H9 (cell line): ENCODE measurements at regions not wholly inside any gene's neighbourhood (a gene's known extent, or its start where the extent isn't known, plus 50 kb on each side); places are given as distances from the start of the nearest gene placed in this dataset.

Experiments
- DNase-seq: peaks from one replicate; pipeline ENCODE4 v3.0.0-alpha.2; 2017
- H2AFZ ChIP-seq: one replicate; pipeline ENCODE4 v1.6.1; 2013; ENCODE audit warnings: mild to moderate bottlenecking, low read length, control low read depth, moderate library complexity
- H2AK5ac ChIP-seq: 2 replicates; pipeline ENCODE4 v1.6.1; 2013; ENCODE audit warnings: low read length, control low read depth, mixed read lengths; ENCODE audit not compliant: insufficient read length
- H2BK120ac ChIP-seq: one replicate; pipeline ENCODE4 v1.6.1; 2013; ENCODE audit warnings: low read depth, mild to moderate bottlenecking, low read length, control low read depth, inconsistent platforms; ENCODE audit not compliant: poor library complexity, severe bottlenecking
- H2BK12ac ChIP-seq: 2 replicates; pipeline ENCODE4 v1.6.1; 2013; ENCODE audit warnings: low read length, control low read depth, mixed read lengths, low read depth; ENCODE audit not compliant: insufficient read length
- H2BK15ac ChIP-seq: 2 replicates; pipeline ENCODE4 v1.6.1; 2013; ENCODE audit warnings: low read depth, low read length, control low read depth
- H2BK20ac ChIP-seq: one replicate; pipeline ENCODE4 v1.6.1; 2013; ENCODE audit warnings: low read depth, mild to moderate bottlenecking, low read length, control low read depth, inconsistent platforms; ENCODE audit not compliant: poor library complexity, severe bottlenecking
- H2BK5ac ChIP-seq: 2 replicates; pipeline ENCODE4 v1.6.1; 2013; ENCODE audit warnings: low read length, control low read depth, mixed read lengths; ENCODE audit not compliant: insufficient read length
- H3K14ac ChIP-seq: 2 replicates; pipeline ENCODE4 v1.6.1; 2013; ENCODE audit warnings: low read length, control low read depth; ENCODE audit not compliant: insufficient read depth
- H3K18ac ChIP-seq: 2 replicates; pipeline ENCODE4 v1.6.1; 2013; ENCODE audit warnings: low read depth, mild to moderate bottlenecking, mixed read lengths, low read length, control low read depth; ENCODE audit not compliant: insufficient read length
- H3K23ac ChIP-seq: 2 replicates; pipeline ENCODE4 v1.6.1; 2013; ENCODE audit warnings: low read length, control low read depth, mixed read lengths, low read depth; ENCODE audit not compliant: insufficient read length
- H3K23me2 ChIP-seq: 2 replicates; pipeline ENCODE4 v1.6.1; 2013; ENCODE audit warnings: low read depth, mild to moderate bottlenecking, mixed read lengths, low read length, control low read depth; ENCODE audit not compliant: insufficient read length, poor library complexity, severe bottlenecking
- H3K27ac ChIP-seq: 2 replicates; pipeline ENCODE4 v1.5.1; 2013; ENCODE audit warnings: low read length, control low read depth, mixed read lengths, low read depth; ENCODE audit not compliant: insufficient read length
- H3K27me3 ChIP-seq: 2 replicates; pipeline ENCODE4 v1.6.1; 2013; ENCODE audit warnings: low read length, control low read depth, inconsistent platforms; ENCODE audit not compliant: insufficient read depth
- H3K4ac ChIP-seq: 2 replicates; pipeline ENCODE4 v1.6.1; 2013; ENCODE audit warnings: low read depth, mild to moderate bottlenecking, control low read depth, inconsistent platforms, low read length, moderate library complexity
- H3K4me1 ChIP-seq: 2 replicates; pipeline ENCODE4 v1.6.1; 2013; ENCODE audit warnings: low read length, control low read depth, inconsistent platforms; ENCODE audit not compliant: insufficient read depth
- H3K4me2 ChIP-seq: 2 replicates; pipeline ENCODE4 v1.6.1; 2013; ENCODE audit warnings: low read length, control low read depth, mixed read lengths; ENCODE audit not compliant: insufficient read length, insufficient read depth
- H3K56ac ChIP-seq: 2 replicates; pipeline ENCODE4 v1.6.1; 2013; ENCODE audit warnings: low read depth, mild to moderate bottlenecking, mixed read lengths, low read length, control low read depth; ENCODE audit not compliant: insufficient read length
- H3K79me1 ChIP-seq: 2 replicates; pipeline ENCODE4 v1.6.1; 2013; ENCODE audit warnings: low read depth, mild to moderate bottlenecking, moderate library complexity, low read length, control low read depth, inconsistent platforms; ENCODE audit not compliant: insufficient read depth, poor library complexity, severe bottlenecking
- H3K79me2 ChIP-seq: 2 replicates; pipeline ENCODE4 v1.6.1; 2013; ENCODE audit warnings: low read length, control low read depth, inconsistent platforms; ENCODE audit not compliant: insufficient read depth
- H3K9ac ChIP-seq: 2 replicates; pipeline ENCODE4 v1.6.1; 2013; ENCODE audit warnings: low read length, control low read depth, mixed read lengths; ENCODE audit not compliant: insufficient read length; ENCODE audit errors: extremely low read depth
- H3K9me3 ChIP-seq: one replicate; pipeline ENCODE4 v1.6.1; 2013; ENCODE audit warnings: low read depth, low read length, inconsistent platforms; ENCODE audit not compliant: control insufficient read depth
- H3T11ph ChIP-seq: one replicate; pipeline ENCODE4 v1.6.1; 2013; ENCODE audit warnings: mild to moderate bottlenecking, low read length, control low read depth, inconsistent platforms
- H4K20me1 ChIP-seq: one replicate; pipeline ENCODE4 v1.6.1; 2013; ENCODE audit not compliant: control insufficient read depth, insufficient read length, insufficient read depth
- H4K5ac ChIP-seq: 2 replicates; pipeline ENCODE4 v1.6.1; 2013; ENCODE audit warnings: low read depth, mild to moderate bottlenecking, mixed read lengths, low read length, control low read depth; ENCODE audit not compliant: insufficient read length
- H4K8ac ChIP-seq: replicated peaks from 2 replicates; pipeline ENCODE4 v1.6.1; 2013; ENCODE audit warnings: low read length, control low read depth, mixed read lengths, low read depth; ENCODE audit not compliant: insufficient read length
- H4K91ac ChIP-seq: 2 replicates; pipeline ENCODE4 v1.6.1; 2013; ENCODE audit warnings: low read depth, mild to moderate bottlenecking, moderate library complexity, mixed read lengths, low read length, control low read depth; ENCODE audit not compliant: insufficient read length
- H3K27ac Mint-ChIP-seq, 3 experiments: 2 replicates in 2 of 3; 3 replicates in 1 of 3; pipeline ENCODE4 v1.8.0; 2020 to 2021; ENCODE audit warnings: mixed read lengths in 3 of 3, mild to moderate bottlenecking in 1 of 3, moderate library complexity in 1 of 3
- H3K27me3 Mint-ChIP-seq: 2 replicates; pipeline ENCODE4 v1.8.0; 2021; ENCODE audit warnings: low read depth, mild to moderate bottlenecking, moderate library complexity, mixed read lengths
- H3K36me3 Mint-ChIP-seq, 3 experiments: 2 replicates in 2 of 3; 3 replicates in 1 of 3; pipeline ENCODE4 v1.8.0; 2020 to 2021; ENCODE audit warnings: low read depth in 3 of 3, mixed read lengths in 3 of 3; ENCODE audit not compliant: insufficient read depth in 1 of 3
- H3K4me1 Mint-ChIP-seq, 2 experiments: 2 replicates each; pipeline ENCODE4 v1.8.0; 2020; ENCODE audit warnings: mixed read lengths in 2 of 2
- H3K4me3 Mint-ChIP-seq, 2 experiments: 2 replicates in 1 of 2; 3 replicates in 1 of 2; pipeline ENCODE4 v1.8.0; 2020 to 2021; ENCODE audit warnings: mild to moderate bottlenecking in 2 of 2, mixed read lengths in 2 of 2, moderate library complexity in 1 of 2
- H3K9me3 Mint-ChIP-seq, 2 experiments: 2 replicates in 1 of 2; 3 replicates in 1 of 2; pipeline ENCODE4 v1.8.0; 2020; ENCODE audit warnings: mild to moderate bottlenecking in 2 of 2, mixed read lengths in 2 of 2, moderate library complexity in 1 of 2
- CTCF ChIP-seq: fragments of 200-600 bp; sonication (generic); conservative IDR thresholded peaks from 3 replicates; pipeline ENCODE4 v1.8.0; 2021; ENCODE audit warnings: antibody characterized with exemption, mild to moderate bottlenecking

GRCh38 chr10:76641215-76641614, 996.4 kb downstream of the KCNMA1 start:
- Histone ChIP-seq H3K4me1 (no peaks in the 10 kb centered on the region), H4K91ac (no peak overlapping the region), H3T11ph (no peak overlapping the region), H2AK5ac (no peak overlapping the region), H3K79me2 (no peaks in the 10 kb centered on the region), H3K79me1 (no peaks in the 10 kb centered on the region), H3K9me3 (no peaks in the 10 kb centered on the region), H2BK5ac (no peak overlapping the region), H4K8ac (no peak overlapping the region), H3K23me2 (no peaks in the 10 kb centered on the region), H3K27ac (no peak overlapping the region), H3K14ac (no peak overlapping the region), H3K56ac (no peak overlapping the region), H2BK12ac (no peak overlapping the region), H3K4me2 (no peak overlapping the region), H3K23ac (no peak overlapping the region), H3K9ac (no peak overlapping the region), H2AFZ (no peak overlapping the region), H4K5ac (no peak overlapping the region), H4K20me1 (no peaks in the 10 kb centered on the region), H2BK15ac (no peak overlapping the region), H3K18ac (no peak overlapping the region), H2BK120ac (no peak overlapping the region), H3K27me3 (no peaks in the 10 kb centered on the region), H3K4ac (no peak overlapping the region), H2BK20ac (no peak overlapping the region)
- Mint-ChIP-seq H3K27me3 (peaks cover 8% of the 10 kb centered on the region; the same call in 1 of the 2 replicates), H3K4me1 (peaks cover 0 to 2% of the 10 kb centered on the region in 2 experiments; a peak in 1 of 4 replicates), H3K9me3 (no peaks in the 10 kb centered on the region), H3K4me3 (no peak overlapping the region), H3K36me3 (no peaks in the 10 kb centered on the region), H3K27ac (no peak overlapping the region)
- no peak for TF ChIP-seq CTCF
- DNase-seq, result no peak
